Activated naive CD8-positive, alpha-beta T cell treated with anti-CD3 and anti-CD28 coated beads, Interleukin-2, amount 10 ng/mL, durations not matched to agents 7 days and 5 days (primary cell): ENCODE measurements at regions not wholly inside any gene's neighbourhood (a gene's known extent, or its start where the extent isn't known, plus 50 kb on each side); places are given as distances from the start of the nearest gene placed in this dataset.

Experiments used
- ATAC-seq: fragments of 150-1000 bp; cut with Tn5 transposase; one replicate; pipeline ENCODE4 v1.10.0; 2021; ENCODE audit warnings: low read depth, moderate library complexity
- POLR2A ChIA-PET: fragments of 350-600 bp; sonication (Branson Sonifier 250); formaldehyde crosslinking; loops from one replicate; lab custom pipeline; 2021; ENCODE audit warnings: antibody characterized with exemption; lab: Charles Lee
- DNase-seq: peaks from one replicate; pipeline ENCODE4 v3.0.0; 2021
- H3K27ac Mint-ChIP-seq: one replicate; pipeline ENCODE4 v1.8.0; 2022; ENCODE audit warnings: mild to moderate bottlenecking, mixed read lengths
- H3K27me3 Mint-ChIP-seq: one replicate; pipeline ENCODE4 v1.8.0; 2022; ENCODE audit warnings: mild to moderate bottlenecking, moderate library complexity, mixed read lengths
- H3K36me3 Mint-ChIP-seq: one replicate; pipeline ENCODE4 v1.8.0; 2021; ENCODE audit warnings: mild to moderate bottlenecking, mixed read lengths
- H3K4me1 Mint-ChIP-seq: one replicate; pipeline ENCODE4 v1.8.0; 2021; ENCODE audit warnings: mixed read lengths
- H3K4me3 Mint-ChIP-seq: one replicate; pipeline ENCODE4 v1.8.0; 2022; ENCODE audit warnings: mild to moderate bottlenecking, moderate library complexity, mixed read lengths
- H3K9me3 Mint-ChIP-seq: one replicate; pipeline ENCODE4 v1.8.0; 2021; ENCODE audit warnings: mixed read lengths
- microRNA-seq: library from miRNA; unstranded; fragments of <30 nt; microRNA quantifications from one replicate; pipeline ENCODE4 v1.2.0, GENCODE V29; 2022

DNA sequence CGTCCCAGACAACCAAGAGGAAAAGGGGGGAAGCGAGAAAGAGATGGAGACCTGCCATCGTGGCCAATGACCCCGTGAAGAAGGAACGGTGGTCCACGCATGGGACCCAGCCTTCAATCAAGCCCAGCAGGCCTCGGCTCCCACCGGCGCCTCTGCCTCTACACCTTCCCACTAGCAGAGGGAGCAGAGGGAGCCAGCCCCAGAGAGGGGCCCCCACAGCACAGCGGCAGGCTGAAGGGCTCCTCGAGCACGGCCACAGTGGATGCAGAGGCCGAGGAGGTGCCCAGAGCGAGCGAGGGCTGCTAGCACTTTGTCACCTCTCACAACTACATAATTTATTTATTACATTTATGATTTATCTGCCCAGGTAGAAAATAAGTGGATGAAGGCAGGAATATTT is 68.4 kb upstream of the TOPAZ1 start:
- Mint-ChIP-seq H3K27me3 (peaks cover 26% of the 10 kb centered on the region), H3K36me3 (no peaks in the 10 kb centered on the region), H3K27ac (no peak overlapping the region), H3K4me3 (no peak overlapping the region), H3K4me1 (no peaks in the 10 kb centered on the region), H3K9me3 (peaks cover 2% of the 10 kb centered on the region)
- POLR2A ChIA-PET, result no interaction called here
- DNase-seq, result no peak
- ATAC-seq, result no peak

DNA sequence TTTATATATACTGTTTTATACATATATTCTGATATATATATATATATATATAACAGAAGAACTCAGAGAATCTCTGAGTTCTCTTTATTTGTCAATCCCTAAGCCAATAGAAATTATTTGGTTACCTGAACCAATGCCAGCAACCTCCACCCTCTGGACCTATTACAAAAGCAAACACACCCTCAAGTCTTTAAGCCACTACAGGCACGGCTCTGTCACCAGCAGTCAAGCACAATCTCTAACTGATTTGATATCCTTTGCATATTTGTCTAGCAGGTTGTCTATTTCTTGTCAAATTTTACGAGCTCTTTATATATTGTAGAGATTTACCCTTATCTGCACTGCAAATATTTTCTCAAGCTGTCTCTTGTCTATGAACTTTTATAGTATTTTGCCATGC is 66.6 kb upstream of the TOPAZ1 start:
- H3K27ac Mint-ChIP-seq, result no peak overlapping the region
- H3K4me3 Mint-ChIP-seq, result no peak overlapping the region
- no peaks in the 10 kb centered on the region for H3K4me1 Mint-ChIP-seq
- H3K36me3 Mint-ChIP-seq, result no peaks in the 10 kb centered on the region
- peaks cover 25% of the 10 kb centered on the region for H3K27me3 Mint-ChIP-seq
- DNase-seq, result no peak
- peaks cover 2% of the 10 kb centered on the region for H3K9me3 Mint-ChIP-seq
- ATAC-seq, result no peak
- POLR2A ChIA-PET, result no interaction called here

DNA sequence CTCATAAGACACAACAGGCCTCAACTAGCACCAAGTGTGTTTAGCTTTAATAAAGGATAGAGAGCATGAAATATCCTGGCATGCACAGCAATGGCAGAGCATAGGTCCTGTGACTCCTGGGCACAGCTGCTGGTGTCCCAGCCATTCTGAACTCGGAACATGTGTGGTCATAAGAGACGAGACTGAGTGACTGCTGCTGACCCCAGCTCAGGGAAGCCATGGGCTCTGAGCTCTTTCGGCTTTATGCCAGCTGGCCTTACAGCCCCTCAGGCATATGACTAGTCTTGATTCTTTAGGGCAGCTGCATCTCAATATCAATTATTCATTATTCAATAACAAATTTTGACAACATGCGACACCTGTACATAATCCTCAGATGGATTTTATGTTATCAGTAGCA is 62.4 kb upstream of the TOPAZ1 start:
- H3K4me1 Mint-ChIP-seq, result no peaks in the 10 kb centered on the region
- POLR2A ChIA-PET, result no interaction called here
- no peaks in the 10 kb centered on the region for H3K36me3 Mint-ChIP-seq
- ATAC-seq (no peak), DNase-seq (no peak)
- no peaks in the 10 kb centered on the region for H3K9me3 Mint-ChIP-seq
- H3K4me3 Mint-ChIP-seq, result no peak overlapping the region
- peaks cover 26% of the 10 kb centered on the region for H3K27me3 Mint-ChIP-seq
- no peak overlapping the region for H3K27ac Mint-ChIP-seq

GRCh38 chr3:44184319-44184953 is 57.2 kb upstream of the TOPAZ1 start:
- Mint-ChIP-seq H3K36me3 (no peaks in the 10 kb centered on the region), H3K27ac (no peak overlapping the region), H3K4me3 (no peak overlapping the region), H3K9me3 (peaks cover 2% of the 10 kb centered on the region), H3K4me1 (peaks cover 1% of the 10 kb centered on the region), H3K27me3 (peaks cover 30% of the 10 kb centered on the region)
- POLR2A ChIA-PET, result no interaction called here
- DNase-seq (no peak), ATAC-seq (no peak)

DNA sequence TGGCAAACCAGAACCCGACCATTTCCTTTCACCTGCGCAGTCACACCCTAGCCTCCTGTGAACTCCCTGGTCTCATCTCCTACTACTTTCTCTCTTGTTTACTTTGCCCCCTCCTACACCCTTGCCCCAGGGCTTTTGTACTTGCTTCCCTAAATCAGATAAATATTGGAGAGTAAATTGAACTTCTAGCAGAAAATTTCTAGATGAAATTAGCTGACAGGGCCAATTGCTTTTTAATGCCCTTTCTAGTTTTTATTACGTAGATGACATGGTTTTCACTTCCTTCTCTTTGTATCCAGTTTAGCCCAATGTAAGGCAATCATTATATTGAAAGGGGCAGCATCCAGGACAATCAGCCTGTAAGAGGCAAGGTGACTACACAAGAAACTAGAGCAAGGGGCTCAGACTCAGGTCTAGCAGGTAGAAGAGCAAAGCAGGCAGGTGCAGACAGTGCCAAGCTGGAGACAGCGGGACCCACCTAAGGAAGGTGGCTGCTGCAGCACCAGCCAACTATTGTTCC is 56.2 kb upstream of the TOPAZ1 start:
- POLR2A ChIA-PET, result no interaction called here
- Mint-ChIP-seq H3K36me3 (no peaks in the 10 kb centered on the region), H3K9me3 (peaks cover 2% of the 10 kb centered on the region), H3K4me1 (peaks cover 1% of the 10 kb centered on the region), H3K27ac (no peak overlapping the region), H3K27me3 (peaks cover 32% of the 10 kb centered on the region), H3K4me3 (no peak overlapping the region)
- ATAC-seq (no peak), DNase-seq (no peak)

- Mint-ChIP-seq H3K36me3 (no peaks in the 10 kb centered on the region), H3K27me3 (peaks cover 32% of the 10 kb centered on the region), H3K27ac (no peak overlapping the region), H3K9me3 (peaks cover 2% of the 10 kb centered on the region), H3K4me3 (no peak overlapping the region), H3K4me1 (peaks cover 1% of the 10 kb centered on the region)
- DNase-seq, result no peak
- no peak for ATAC-seq
- POLR2A ChIA-PET, result no interaction called here
Measured at GRCh38 chr3:44186111-44186672, 55.5 kb upstream of the TOPAZ1 start.

DNA sequence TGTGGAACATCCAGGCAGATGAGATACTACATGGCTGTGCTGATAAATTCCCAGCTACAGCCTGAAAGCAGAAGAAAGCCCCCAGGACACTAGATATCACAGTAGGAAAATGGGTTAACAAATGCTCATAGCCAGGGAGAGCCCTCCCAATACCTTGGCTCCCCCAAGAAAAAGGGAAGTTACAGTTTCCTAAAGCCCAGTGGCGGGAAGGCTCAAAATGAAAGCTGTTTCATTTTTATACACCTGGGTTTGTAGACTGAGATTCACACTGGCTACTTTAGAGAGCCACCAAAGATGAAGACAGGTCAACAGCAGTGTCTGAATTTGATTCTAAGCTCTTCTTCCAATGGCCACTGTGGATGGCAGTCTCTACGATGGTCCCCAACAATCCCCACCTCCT is 55.0 kb upstream of the TOPAZ1 start:
- H3K27me3 Mint-ChIP-seq, result peaks cover 30% of the 10 kb centered on the region
- H3K36me3 Mint-ChIP-seq, result no peaks in the 10 kb centered on the region
- H3K9me3 Mint-ChIP-seq, result peaks cover 5% of the 10 kb centered on the region
- no peak overlapping the region for H3K27ac Mint-ChIP-seq
- no peak overlapping the region for H3K4me3 Mint-ChIP-seq
- POLR2A ChIA-PET, result no interaction called here
- peaks cover 1% of the 10 kb centered on the region for H3K4me1 Mint-ChIP-seq
- ATAC-seq (no peak), DNase-seq (no peak)

Small RNA genes in the stretch of these regions (microRNA-seq; reads per million reads assigned to microRNA genes)
- 6.3 reads per million for gene MIR138-1
